ENCODE measurements at regions not wholly inside any gene's neighbourhood (a gene's known extent, or its start where the extent isn't known, plus 50 kb on each side); places are given as distances from the start of the nearest gene placed in this dataset.

- no peak for ATAC-seq
- TF ChIP-seq BACH2 (CRISPR knock-in tag; IDR thresholded peaks at IDR 0.05; ENCODE audit: borderline replicate concordance) = no peak
- no peak for TF ChIP-seq PATZ1 (CRISPR knock-in tag; IDR thresholded peaks at IDR 0.05; ENCODE audit: borderline replicate concordance)
- TF ChIP-seq RARB (CRISPR knock-in tag; IDR thresholded peaks at IDR 0.05) = no peak
- no peak for TF ChIP-seq TSHZ2 (CRISPR knock-in tag; IDR thresholded peaks at IDR 0.05)
- no peak for TF ChIP-seq ZC3H10 (CRISPR knock-in tag; IDR thresholded peaks at IDR 0.05)
These were observed 300.2 kb upstream of the SYNCRIP start for GRCh38 chr6:85942844-85943243.

- TF ChIP-seq ZFP30 (CRISPR knock-in tag; IDR thresholded peaks at IDR 0.05) (no peak), ARNTL (CRISPR knock-in tag; IDR thresholded peaks at IDR 0.05; ENCODE audit: borderline replicate concordance, low read depth) (no peak), PPARA (CRISPR knock-in tag; IDR thresholded peaks at IDR 0.05; ENCODE audit: borderline replicate concordance) (no peak), ISL1 (CRISPR knock-in tag; IDR thresholded peaks at IDR 0.05) (no peak), RARB (CRISPR knock-in tag; IDR thresholded peaks at IDR 0.05) (no peak)
- ATAC-seq = no peak
These were observed 294.2 kb upstream of the SYNCRIP start for GRCh38 chr6:85936916-85937315.

- peak; percentile 41; the same call in 1 of the 3 replicates for ATAC-seq
- TF ChIP-seq ZC3H10 (CRISPR knock-in tag; IDR thresholded peaks at IDR 0.05) = no peak
- TF ChIP-seq RARB (CRISPR knock-in tag; IDR thresholded peaks at IDR 0.05) = no peak
- TF ChIP-seq ESRRG (CRISPR knock-in tag; IDR thresholded peaks at IDR 0.05) = no peak
- no peak for TF ChIP-seq ZNF565 (CRISPR knock-in tag; conservative IDR thresholded peaks at IDR 0.05; ENCODE audit: low read depth)
- no peak for TF ChIP-seq TCF4 (CRISPR knock-in tag; IDR thresholded peaks at IDR 0.05; ENCODE audit: borderline replicate concordance)
- no peak for TF ChIP-seq TSHZ2 (CRISPR knock-in tag; IDR thresholded peaks at IDR 0.05)
- no peak for TF ChIP-seq GLIS3 (CRISPR knock-in tag; IDR thresholded peaks at IDR 0.05)
- no peak for TF ChIP-seq POU6F1 (CRISPR knock-in tag; IDR thresholded peaks at IDR 0.05; ENCODE audit: borderline replicate concordance, low read depth)
- TF ChIP-seq CSDC2 (CRISPR knock-in tag; IDR thresholded peaks at IDR 0.05) = no peak
- no peak for TF ChIP-seq PATZ1 (CRISPR knock-in tag; IDR thresholded peaks at IDR 0.05; ENCODE audit: borderline replicate concordance)
- no peak for TF ChIP-seq PPARA (CRISPR knock-in tag; IDR thresholded peaks at IDR 0.05; ENCODE audit: borderline replicate concordance)
- TF ChIP-seq CSRNP3 (CRISPR knock-in tag; IDR thresholded peaks at IDR 0.05) = no peak
- TF ChIP-seq ISL1 (CRISPR knock-in tag; IDR thresholded peaks at IDR 0.05) = no peak
- TF ChIP-seq OSR1 (CRISPR knock-in tag; IDR thresholded peaks at IDR 0.05) = no peak
- no peak for TF ChIP-seq ZFP30 (CRISPR knock-in tag; IDR thresholded peaks at IDR 0.05)
- no peak for TF ChIP-seq CREB5 (CRISPR knock-in tag; IDR thresholded peaks at IDR 0.05; ENCODE audit: low read depth)
- TF ChIP-seq ZFP3 (CRISPR knock-in tag; IDR thresholded peaks at IDR 0.05) = no peak
- TF ChIP-seq SNAI2 (CRISPR knock-in tag; IDR thresholded peaks at IDR 0.05) = no peak
- TF ChIP-seq TOX (CRISPR knock-in tag; IDR thresholded peaks at IDR 0.05; ENCODE audit: borderline replicate concordance) = no peak
These were observed 280.3 kb upstream of the SYNCRIP start for GRCh38 chr6:85923013-85923430.

Data from SK-N-SH treated with all-trans-retinoic acid at 6 μM for 48 hours (cell line).